Coronary artery (tissue), 2 donors: ENCODE measurements at regions not wholly inside any gene's neighbourhood (a gene's known extent, or its start where the extent isn't known, plus 50 kb on each side); places are given as distances from the start of the nearest gene placed in this dataset.
"Not testable (repeated sequence)": the region's sequence is repeated elsewhere in the genome, so short reads cannot be mapped to it uniquely, and the experiment has no call there.

Source experiments
- DNase-seq: peaks from one replicate; pipeline ENCODE4 v3.0.0-alpha.2; 2017; ENCODE audit warnings: low spot score
- H3K27ac ChIP-seq, 2 donors: fragments of 200-600 bp; sonication (generic); one replicate each; pipeline ENCODE4 v1.5.1; 2016 to 2019
- H3K4me3 ChIP-seq: fragments of 200-600 bp; sonication (generic); 2 replicates; pipeline ENCODE4 v1.5.1; 2016; ENCODE audit warnings: mild to moderate bottlenecking, moderate library complexity
- TF ChIP-seq, protein P1 (sequence below): fragments of 200-600 bp; sonication (generic); IDR thresholded peaks from one replicate; pipeline ENCODE4 v1.5.1; 2019; ENCODE audit warnings: antibody characterized with exemption

GRCh38 chr5:179459771-179460170 lies 90.6 kb upstream of the RUFY1 start:
- Histone ChIP-seq H3K4me3 (no peak overlapping the region), H3K27ac (no peak overlapping the region)
- TF ChIP-seq, protein P1, sequence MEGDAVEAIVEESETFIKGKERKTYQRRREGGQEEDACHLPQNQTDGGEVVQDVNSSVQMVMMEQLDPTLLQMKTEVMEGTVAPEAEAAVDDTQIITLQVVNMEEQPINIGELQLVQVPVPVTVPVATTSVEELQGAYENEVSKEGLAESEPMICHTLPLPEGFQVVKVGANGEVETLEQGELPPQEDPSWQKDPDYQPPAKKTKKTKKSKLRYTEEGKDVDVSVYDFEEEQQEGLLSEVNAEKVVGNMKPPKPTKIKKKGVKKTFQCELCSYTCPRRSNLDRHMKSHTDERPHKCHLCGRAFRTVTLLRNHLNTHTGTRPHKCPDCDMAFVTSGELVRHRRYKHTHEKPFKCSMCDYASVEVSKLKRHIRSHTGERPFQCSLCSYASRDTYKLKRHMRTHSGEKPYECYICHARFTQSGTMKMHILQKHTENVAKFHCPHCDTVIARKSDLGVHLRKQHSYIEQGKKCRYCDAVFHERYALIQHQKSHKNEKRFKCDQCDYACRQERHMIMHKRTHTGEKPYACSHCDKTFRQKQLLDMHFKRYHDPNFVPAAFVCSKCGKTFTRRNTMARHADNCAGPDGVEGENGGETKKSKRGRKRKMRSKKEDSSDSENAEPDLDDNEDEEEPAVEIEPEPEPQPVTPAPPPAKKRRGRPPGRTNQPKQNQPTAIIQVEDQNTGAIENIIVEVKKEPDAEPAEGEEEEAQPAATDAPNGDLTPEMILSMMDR: no peak
- no peak for DNase-seq

- no peak for DNase-seq
- TF ChIP-seq, protein P1: no peak
- Histone ChIP-seq H3K27ac (no peak overlapping the region), H3K4me3 (no peak overlapping the region)
Observed at GRCh38 chr5:179457612-179458011, 92.7 kb upstream of the RUFY1 start.

DNA sequence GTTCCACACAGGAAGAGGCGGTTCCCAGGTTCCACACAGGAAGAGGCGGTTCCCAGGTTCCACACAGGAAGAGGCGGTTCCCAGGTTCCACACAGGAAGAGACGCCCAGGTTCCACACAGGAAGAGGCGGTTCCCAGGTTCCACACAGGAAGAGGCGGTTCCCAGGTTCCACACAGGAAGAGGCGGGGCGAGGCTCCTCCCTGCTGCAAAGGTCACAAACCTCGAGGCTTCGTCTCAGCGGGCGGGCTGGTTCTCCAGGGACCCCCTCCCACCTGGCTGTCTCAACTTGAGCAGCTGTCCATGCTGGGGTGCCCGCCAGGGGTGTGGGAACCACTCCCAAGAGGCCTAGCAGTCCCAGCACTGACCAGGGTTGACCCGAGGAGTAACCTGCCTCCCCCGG lies 94.3 kb upstream of the RUFY1 start:
- H3K4me3 ChIP-seq, H3K27ac ChIP-seq, DNase-seq: not testable (repeated sequence)

GRCh38 chr5:179455320-179455719 lies 95.0 kb upstream of the RUFY1 start:
- no peak overlapping the region for H3K27ac ChIP-seq
- H3K4me3 ChIP-seq: no peak overlapping the region
- no peak for DNase-seq
- TF ChIP-seq, protein P1: no peak

- no peak overlapping the region for H3K27ac ChIP-seq
- DNase-seq: no peak
- TF ChIP-seq, protein P1: no peak
- H3K4me3 ChIP-seq: no peak overlapping the region
Observed at GRCh38 chr5:179454356-179454755, 96.0 kb upstream of the RUFY1 start.

GRCh38 chr5:179453616-179454015 lies 96.7 kb upstream of the RUFY1 start:
- TF ChIP-seq, protein P1: no peak
- Histone ChIP-seq H3K27ac (no peak overlapping the region), H3K4me3 (no peak overlapping the region)
- no peak for DNase-seq

GRCh38 chr5:179452356-179453230 lies 97.8 kb upstream of the RUFY1 start:
- TF ChIP-seq, protein P1: no peak
- DNase-seq: no peak
- Histone ChIP-seq H3K4me3 (no peak overlapping the region), H3K27ac (no peak overlapping the region)
